Keratinocyte (primary cell): ENCODE measurements at regions not wholly inside any gene's neighbourhood (a gene's known extent, or its start where the extent isn't known, plus 50 kb on each side); places are given as distances from the start of the nearest gene placed in this dataset.

Source experiments
- DNase-seq: peaks from one replicate; pipeline ENCODE4 v3.0.0-alpha.2; 2011; ENCODE audit warnings: low read depth, missing footprints, low spot score
- FAIRE-seq: peaks from 2 replicates; lab custom pipeline; 2011; peaks lifted over from hg19 to GRCh38; lab: Jason Lieb, UNC
- H2AFZ ChIP-seq: 2 replicates; pipeline ENCODE4 v1.6.0; 2012; ENCODE audit warnings: low read length, control low read depth, inconsistent platforms; ENCODE audit not compliant: control insufficient read depth
- H3K27ac ChIP-seq: 2 replicates; pipeline ENCODE4 v1.5.1; 2011; ENCODE audit warnings: low read length; ENCODE audit not compliant: control insufficient read depth, insufficient read depth
- H3K27me3 ChIP-seq: 3 replicates; pipeline ENCODE4 v1.6.0; 2011; ENCODE audit warnings: low read length; ENCODE audit not compliant: control insufficient read depth, insufficient read depth; ENCODE audit errors: extremely low read depth
- H3K36me3 ChIP-seq, 2 experiments: 2 replicates in 1 of 2; 3 replicates in 1 of 2; pipeline ENCODE4 v1.5.1; 2011; ENCODE audit warnings: low read length in 2 of 2, mild to moderate bottlenecking in 1 of 2; ENCODE audit not compliant: control insufficient read depth in 2 of 2, insufficient read depth in 2 of 2; ENCODE audit errors: extremely low read depth in 1 of 2
- H3K4me1 ChIP-seq: 3 replicates; pipeline ENCODE4 v1.5.1; 2011; ENCODE audit warnings: low read length; ENCODE audit not compliant: control insufficient read depth, insufficient read depth; ENCODE audit errors: extremely low read depth
- H3K4me2 ChIP-seq: 3 replicates; pipeline ENCODE4 v1.6.0; 2011; ENCODE audit warnings: low read depth, low read length; ENCODE audit not compliant: control insufficient read depth, insufficient read depth; ENCODE audit errors: extremely low read depth
- H3K4me3 ChIP-seq, 3 experiments: fragments of 200-600 bp in 1 of 3; sonication (generic) in 1 of 3; 2 replicates in 2 of 3; 3 replicates in 1 of 3; pipeline ENCODE4 v1.5.1; 2011 to 2016; ENCODE audit warnings: low read length in 3 of 3, mild to moderate bottlenecking in 3 of 3, control low read depth in 2 of 3, inconsistent platforms in 1 of 3, low read depth in 1 of 3, mixed read lengths in 1 of 3, mixed run types in 1 of 3, moderate library complexity in 1 of 3; ENCODE audit not compliant: control insufficient read depth in 2 of 3, insufficient read depth in 2 of 3; ENCODE audit errors: extremely low read depth in 1 of 3
- H3K79me2 ChIP-seq: 2 replicates; pipeline ENCODE4 v1.6.0; 2012; ENCODE audit warnings: low read length; ENCODE audit not compliant: control insufficient read depth, insufficient read depth
- H3K9ac ChIP-seq: 3 replicates; pipeline ENCODE4 v1.6.0; 2011; ENCODE audit warnings: low read length; ENCODE audit not compliant: control insufficient read depth, insufficient read depth; ENCODE audit errors: extremely low read depth
- H3K9me1 ChIP-seq: 3 replicates; pipeline ENCODE4 v1.6.0; 2011; ENCODE audit warnings: low read length; ENCODE audit not compliant: control insufficient read depth, insufficient read depth; ENCODE audit errors: extremely low read depth
- H3K9me3 ChIP-seq: 2 replicates; pipeline ENCODE4 v1.5.1; 2012; ENCODE audit warnings: low read depth, low read length; ENCODE audit not compliant: control insufficient read depth
- H4K20me1 ChIP-seq: 3 replicates; pipeline ENCODE4 v1.6.0; 2011; ENCODE audit warnings: low read length; ENCODE audit not compliant: control insufficient read depth, insufficient read depth; ENCODE audit errors: extremely low read depth
- EZH2 ChIP-seq: IDR thresholded peaks from one replicate; pipeline ENCODE4 v1.6.1; 2012; ENCODE audit warnings: inconsistent platforms, mild to moderate bottlenecking, low read length, moderate library complexity
- dilution Hi-C: fragments of 300-500 bp; cut with MboI; formaldehyde crosslinking; loops from one replicate; pipeline ENCODE4 v1.7.0; 2020; ENCODE audit warnings: low sequenced_read_pairs; ENCODE audit not compliant: extremely low pct_ligation_motif_present
- TF ChIP-seq, protein P1 (sequence below), 3 experiments: IDR thresholded peaks in 1 of 3; conservative IDR thresholded peaks in 1 of 3; optimal IDR thresholded peaks in 1 of 3; 2 replicates in 2 of 3; 3 replicates in 1 of 3; pipeline versions ENCODE3 to v1.5.1; 2011; ENCODE audit warnings: low read length in 3 of 3, mild to moderate bottlenecking in 3 of 3, moderate library complexity in 2 of 3, control low read depth in 1 of 3, inconsistent platforms in 1 of 3; ENCODE audit not compliant: insufficient read depth in 2 of 3; ENCODE audit errors: extremely low read depth in 1 of 3

DNA sequence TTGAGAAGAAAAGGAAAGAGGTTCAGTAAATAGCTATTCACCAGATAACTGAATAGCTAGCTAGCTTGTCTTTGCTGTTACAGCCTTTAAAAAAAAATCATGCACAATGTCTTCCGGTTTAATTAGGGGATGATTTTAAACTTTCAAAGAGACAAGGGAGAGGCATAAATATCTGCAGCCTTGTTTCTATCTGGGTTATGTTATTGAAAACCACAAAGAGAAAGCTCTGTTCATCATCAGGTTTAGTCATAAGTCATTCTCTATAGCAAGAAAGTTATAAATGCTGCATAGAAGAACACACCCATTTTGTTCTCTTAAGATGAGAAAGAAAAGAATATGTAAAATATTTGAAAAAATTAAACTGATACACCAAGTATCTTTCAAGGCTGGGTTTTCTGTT, 1046.9 kb downstream of the AACS start:
- H3K9me3 ChIP-seq: no peaks in the 10 kb centered on the region
- no peaks in the 10 kb centered on the region for H4K20me1 ChIP-seq

DNA sequence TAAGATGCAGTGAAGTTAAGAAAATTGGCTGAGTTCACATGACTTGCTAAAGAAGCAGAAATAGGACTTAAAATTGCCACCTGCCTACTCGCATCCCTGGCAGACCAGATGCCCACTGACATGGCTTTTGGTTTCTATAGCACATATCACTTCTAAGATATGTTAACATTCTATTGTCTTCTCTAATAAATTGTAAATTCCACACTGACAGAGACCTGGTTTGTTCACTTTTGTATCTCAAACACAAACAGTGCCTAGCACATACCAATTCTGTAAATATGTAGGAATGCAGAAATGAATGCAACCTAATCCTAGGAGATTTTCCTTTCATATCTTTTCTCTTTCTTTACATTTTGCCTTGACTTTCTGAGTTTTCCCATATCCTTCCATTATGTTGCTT, 1047.6 kb downstream of the AACS start:
- Histone ChIP-seq H3K4me1 (no peaks in the 10 kb centered on the region), H2AFZ (no peak overlapping the region), H3K27ac (no peak overlapping the region), H3K27me3 (no peaks in the 10 kb centered on the region), H3K4me3 (no peak overlapping the region), H3K4me2 (no peak overlapping the region), H3K9ac (no peak overlapping the region), H3K79me2 (no peaks in the 10 kb centered on the region), H3K9me1 (no peaks in the 10 kb centered on the region), H4K20me1 (no peaks in the 10 kb centered on the region), H3K36me3 (no peaks in the 10 kb centered on the region), H3K9me3 (no peaks in the 10 kb centered on the region)
- FAIRE-seq (no peak), DNase-seq (no peak)
- dilution Hi-C loops: no loop called here
- TF ChIP-seq, protein P1, sequence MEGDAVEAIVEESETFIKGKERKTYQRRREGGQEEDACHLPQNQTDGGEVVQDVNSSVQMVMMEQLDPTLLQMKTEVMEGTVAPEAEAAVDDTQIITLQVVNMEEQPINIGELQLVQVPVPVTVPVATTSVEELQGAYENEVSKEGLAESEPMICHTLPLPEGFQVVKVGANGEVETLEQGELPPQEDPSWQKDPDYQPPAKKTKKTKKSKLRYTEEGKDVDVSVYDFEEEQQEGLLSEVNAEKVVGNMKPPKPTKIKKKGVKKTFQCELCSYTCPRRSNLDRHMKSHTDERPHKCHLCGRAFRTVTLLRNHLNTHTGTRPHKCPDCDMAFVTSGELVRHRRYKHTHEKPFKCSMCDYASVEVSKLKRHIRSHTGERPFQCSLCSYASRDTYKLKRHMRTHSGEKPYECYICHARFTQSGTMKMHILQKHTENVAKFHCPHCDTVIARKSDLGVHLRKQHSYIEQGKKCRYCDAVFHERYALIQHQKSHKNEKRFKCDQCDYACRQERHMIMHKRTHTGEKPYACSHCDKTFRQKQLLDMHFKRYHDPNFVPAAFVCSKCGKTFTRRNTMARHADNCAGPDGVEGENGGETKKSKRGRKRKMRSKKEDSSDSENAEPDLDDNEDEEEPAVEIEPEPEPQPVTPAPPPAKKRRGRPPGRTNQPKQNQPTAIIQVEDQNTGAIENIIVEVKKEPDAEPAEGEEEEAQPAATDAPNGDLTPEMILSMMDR (optimal IDR thresholded peaks at IDR 0.05 in 1 of 3, IDR thresholded peaks at IDR 0.05 in 1 of 3, conservative IDR thresholded peaks at IDR 0.05 in 1 of 3; ENCODE audit: extremely low read depth in 1 of 3, insufficient read depth in 2 of 3, low read length in 3 of 3): no peak
- TF ChIP-seq EZH2: no peak

More for the DNA sequence above, 1046.9 kb downstream of the AACS start:
- H3K4me3 ChIP-seq: no peak overlapping the region
- FAIRE-seq (no peak), DNase-seq (no peak)
- H3K27me3 ChIP-seq: no peaks in the 10 kb centered on the region
- H3K27ac ChIP-seq: no peak overlapping the region
- H3K9ac ChIP-seq: no peak overlapping the region
- H3K9me1 ChIP-seq: no peaks in the 10 kb centered on the region
- no peak overlapping the region for H3K4me2 ChIP-seq
- no peaks in the 10 kb centered on the region for H3K4me1 ChIP-seq
- no peak overlapping the region for H2AFZ ChIP-seq
- H3K36me3 ChIP-seq: no peaks in the 10 kb centered on the region
- TF ChIP-seq, protein P1 (optimal IDR thresholded peaks at IDR 0.05 in 1 of 3, IDR thresholded peaks at IDR 0.05 in 1 of 3, conservative IDR thresholded peaks at IDR 0.05 in 1 of 3; ENCODE audit: extremely low read depth in 1 of 3, insufficient read depth in 2 of 3, low read length in 3 of 3): no peak
- no peak for TF ChIP-seq EZH2
- dilution Hi-C loops: no loop called here
- H3K79me2 ChIP-seq: no peaks in the 10 kb centered on the region
